ENCODE measurements at regions not wholly inside any gene's neighbourhood (a gene's known extent, or its start where the extent isn't known, plus 50 kb on each side); places are given as distances from the start of the nearest gene placed in this dataset.

GRCh38 chr20:40491009-40491590, 197.9 kb downstream of the MAFB start:
- no peak for DNase-seq (ENCODE audit: low read depth in 1 of 2, low spot score in 1 of 2)
- H3K4me3 ChIP-seq (replicated peaks; ENCODE audit: insufficient read depth, low read length): no peak overlapping the region
- no peaks in the 10 kb centered on the region for H3K27me3 ChIP-seq (ENCODE audit: insufficient read depth, poor library complexity, severe bottlenecking)
- H3K27ac ChIP-seq (replicated peaks): no peak overlapping the region
- TF ChIP-seq REST (IDR thresholded peaks at IDR 0.05; ENCODE audit: insufficient replicate concordance, low read depth) (no peak), CTCF (IDR thresholded peaks at IDR 0.05; ENCODE audit: insufficient read depth, low read length) (no peak), POLR2AphosphoS5 (IDR thresholded peaks at IDR 0.05; ENCODE audit: low read depth) (no peak), SPI1 (IDR thresholded peaks at IDR 0.05; ENCODE audit: borderline replicate concordance, low read depth) (no peak), GABPA (IDR thresholded peaks at IDR 0.05; ENCODE audit: low read depth) (no peak)

GRCh38 chr20:40489886-40490285, 199.2 kb downstream of the MAFB start:
- H3K4me3 ChIP-seq (replicated peaks; ENCODE audit: insufficient read depth, low read length): no peak overlapping the region
- no peak overlapping the region for H3K27ac ChIP-seq (replicated peaks)
- no peak for TF ChIP-seq SPI1 (IDR thresholded peaks at IDR 0.05; ENCODE audit: borderline replicate concordance, low read depth)
- TF ChIP-seq CTCF (IDR thresholded peaks at IDR 0.05; ENCODE audit: insufficient read depth, low read length): no peak
- no peak for TF ChIP-seq REST (IDR thresholded peaks at IDR 0.05; ENCODE audit: insufficient replicate concordance, low read depth)
- TF ChIP-seq POLR2AphosphoS5 (IDR thresholded peaks at IDR 0.05; ENCODE audit: low read depth): no peak
- no peak for TF ChIP-seq GABPA (IDR thresholded peaks at IDR 0.05; ENCODE audit: low read depth)
- no peak for DNase-seq (ENCODE audit: low read depth in 1 of 2, low spot score in 1 of 2)
- no peaks in the 10 kb centered on the region for H3K27me3 ChIP-seq (ENCODE audit: insufficient read depth, poor library complexity, severe bottlenecking)

- no peak overlapping the region for H3K27ac ChIP-seq (replicated peaks)
- no peak for DNase-seq (ENCODE audit: low read depth in 1 of 2, low spot score in 1 of 2)
- no peaks in the 10 kb centered on the region for H3K27me3 ChIP-seq (ENCODE audit: insufficient read depth, poor library complexity, severe bottlenecking)
- no peak for TF ChIP-seq POLR2AphosphoS5 (IDR thresholded peaks at IDR 0.05; ENCODE audit: low read depth)
- TF ChIP-seq SPI1 (IDR thresholded peaks at IDR 0.05; ENCODE audit: borderline replicate concordance, low read depth): no peak
- TF ChIP-seq CTCF (IDR thresholded peaks at IDR 0.05; ENCODE audit: insufficient read depth, low read length): no peak
- no peak for TF ChIP-seq GABPA (IDR thresholded peaks at IDR 0.05; ENCODE audit: low read depth)
- H3K4me3 ChIP-seq (replicated peaks; ENCODE audit: insufficient read depth, low read length): no peak overlapping the region
These were observed 200.6 kb downstream of the MAFB start for GRCh38 chr20:40488401-40488800.

- DNase-seq (ENCODE audit: low read depth in 1 of 2, low spot score in 1 of 2): no peak
- no peak overlapping the region for H3K27ac ChIP-seq (replicated peaks)
- no peak for TF ChIP-seq GABPA (IDR thresholded peaks at IDR 0.05; ENCODE audit: low read depth)
- TF ChIP-seq POLR2AphosphoS5 (IDR thresholded peaks at IDR 0.05; ENCODE audit: low read depth): no peak
- no peak for TF ChIP-seq CTCF (IDR thresholded peaks at IDR 0.05; ENCODE audit: insufficient read depth, low read length)
- no peak for TF ChIP-seq REST (IDR thresholded peaks at IDR 0.05; ENCODE audit: insufficient replicate concordance, low read depth)
- no peak for TF ChIP-seq SPI1 (IDR thresholded peaks at IDR 0.05; ENCODE audit: borderline replicate concordance, low read depth)
- no peak overlapping the region for H3K4me3 ChIP-seq (replicated peaks; ENCODE audit: insufficient read depth, low read length)
- H3K27me3 ChIP-seq (ENCODE audit: insufficient read depth, poor library complexity, severe bottlenecking): no peaks in the 10 kb centered on the region
These were observed 202.7 kb downstream of the MAFB start for GRCh38 chr20:40486297-40486696.
